ENCODE measurements at regions not wholly inside any gene's neighbourhood (a gene's known extent, or its start where the extent isn't known, plus 50 kb on each side); places are given as distances from the start of the nearest gene placed in this dataset.

- DNase-seq = no peak
Observed at GRCh38 chr11:116466801-116467200, 306.0 kb downstream of the BUD13 start.

- DNase-seq = no peak
Observed at GRCh38 chr11:116466191-116466590, 306.6 kb downstream of the BUD13 start.

GRCh38 chr11:116465056-116465455 lies 307.7 kb downstream of the BUD13 start:
- DNase-seq = no peak

GRCh38 chr11:116461789-116462188 lies 311.0 kb downstream of the BUD13 start:
- DNase-seq = no peak

GRCh38 chr11:116460156-116460920 lies 312.4 kb downstream of the BUD13 start:
- no peak for DNase-seq

- DNase-seq = no peak
Observed at GRCh38 chr11:116459185-116460045, 313.4 kb downstream of the BUD13 start.

- DNase-seq = no peak
Observed at GRCh38 chr11:116458546-116458945, 314.2 kb downstream of the BUD13 start.

- DNase-seq = no peak
Observed at GRCh38 chr11:116457336-116458007, 315.3 kb downstream of the BUD13 start.

- DNase-seq = no peak
Observed at GRCh38 chr11:116454951-116455350, 317.8 kb downstream of the BUD13 start.

GRCh38 chr11:116454020-116454645 lies 318.7 kb downstream of the BUD13 start:
- no peak for DNase-seq

- no peak for DNase-seq
Observed at GRCh38 chr11:116452461-116452860, 320.3 kb downstream of the BUD13 start.

- DNase-seq = no peak
Observed at GRCh38 chr11:116449522-116449921, 323.3 kb downstream of the BUD13 start.

- DNase-seq = no peak
Observed at GRCh38 chr11:116446048-116446941, 326.5 kb downstream of the BUD13 start.

- DNase-seq = no peak
Observed at GRCh38 chr11:116445108-116446047, 327.4 kb downstream of the BUD13 start.

GRCh38 chr11:116442238-116442752 lies 330.5 kb downstream of the BUD13 start:
- DNase-seq = no peak

- DNase-seq = no peak
Observed at GRCh38 chr11:116439361-116439677, 333.5 kb downstream of the BUD13 start.

GRCh38 chr11:116438651-116439360 lies 334.0 kb downstream of the BUD13 start:
- no peak for DNase-seq

- DNase-seq = no peak
Observed at GRCh38 chr11:116434986-116435385, 337.8 kb downstream of the BUD13 start.

GRCh38 chr11:116432301-116432700 lies 340.5 kb downstream of the BUD13 start:
- DNase-seq = no peak

- DNase-seq = no peak
Observed at GRCh38 chr11:116431842-116432241, 340.9 kb downstream of the BUD13 start.
